Liver (tissue), 8 donors: ENCODE measurements at regions not wholly inside any gene's neighbourhood (a gene's known extent, or its start where the extent isn't known, plus 50 kb on each side); places are given as distances from the start of the nearest gene placed in this dataset.

Source experiments
- DNase-seq: peaks from one replicate; pipeline ENCODE4 v3.0.0-alpha.2; 2017; ENCODE audit warnings: low spot score
- H3K27ac ChIP-seq, 2 donors: one replicate each; pipeline ENCODE4 v1.7.0; 2013; ENCODE audit warnings: inconsistent platforms in 2 of 2, low read length in 2 of 2, control low read depth in 1 of 2, low read depth in 1 of 2, mild to moderate bottlenecking in 1 of 2
- H3K27me3 ChIP-seq, 4 donors: one replicate each; pipeline versions ENCODE4 v1.6.1 to v1.7.0; 2013; ENCODE audit warnings: low read length in 3 of 4, inconsistent platforms in 1 of 4, mild to moderate bottlenecking in 1 of 4, moderate library complexity in 1 of 4; ENCODE audit not compliant: control insufficient read depth in 4 of 4, insufficient read depth in 4 of 4
- H3K36me3 ChIP-seq, 4 donors: one replicate each; pipeline versions ENCODE4 v1.6.1 to v1.7.0; 2013; ENCODE audit warnings: low read length in 3 of 4, mild to moderate bottlenecking in 3 of 4, low read depth in 1 of 4, moderate library complexity in 1 of 4; ENCODE audit not compliant: control insufficient read depth in 4 of 4, insufficient read depth in 3 of 4
- H3K4me1 ChIP-seq, 4 donors: one replicate each; pipeline versions ENCODE4 v1.6.1 to v1.7.0; 2013; ENCODE audit warnings: low read length in 3 of 4, mild to moderate bottlenecking in 3 of 4, moderate library complexity in 1 of 4; ENCODE audit not compliant: control insufficient read depth in 4 of 4, insufficient read depth in 4 of 4
- H3K4me3 ChIP-seq, 3 donors: one replicate each; pipeline versions ENCODE4 v1.6.1 to v1.7.0; 2013; ENCODE audit warnings: low read length in 3 of 3, control low read depth in 1 of 3, low read depth in 1 of 3, mild to moderate bottlenecking in 1 of 3
- H3K9ac ChIP-seq, 2 donors: one replicate each; pipeline ENCODE4 v1.7.0; 2013; ENCODE audit warnings: low read length in 2 of 2, mild to moderate bottlenecking in 2 of 2, moderate library complexity in 2 of 2, control low read depth in 1 of 2, low read depth in 1 of 2
- H3K9me3 ChIP-seq, 4 donors: one replicate each; pipeline versions ENCODE4 v1.6.1 to v1.7.0; 2013; ENCODE audit warnings: low read length in 3 of 4; ENCODE audit not compliant: control insufficient read depth in 4 of 4
- ATF3 ChIP-seq: IDR thresholded peaks from 2 replicates; pipeline ENCODE4 v1.6.1; 2016; ENCODE audit warnings: antibody characterized with exemption
- CTCF ChIP-seq: fragments of 150-350 bp; IDR thresholded peaks from 2 replicates; pipeline ENCODE4 v1.5.1; 2017; ENCODE audit warnings: improper control_type of control experiment, low read depth, low read length; ENCODE audit not compliant: missing input control
- EGR1 ChIP-seq, 2 donors: IDR thresholded peaks; 2 replicates each; pipeline ENCODE4 v1.6.1; 2016 to 2018; ENCODE audit warnings: antibody characterized with exemption in 2 of 2, low read depth in 2 of 2
- FOXA1 ChIP-seq: IDR thresholded peaks from 2 replicates; pipeline ENCODE4 v1.6.1; 2016; ENCODE audit warnings: antibody characterized with exemption
- FOXA2 ChIP-seq: IDR thresholded peaks from 2 replicates; pipeline ENCODE4 v1.6.1; 2016; ENCODE audit warnings: antibody characterized with exemption
- GABPA ChIP-seq, 2 donors: IDR thresholded peaks in 1 of 2; conservative IDR thresholded peaks in 1 of 2; 2 replicates each; pipeline ENCODE4 v1.6.1; 2016; ENCODE audit warnings: antibody characterized with exemption in 2 of 2, mild to moderate bottlenecking in 1 of 2, moderate library complexity in 1 of 2
- HNF4A ChIP-seq, 2 donors: conservative IDR thresholded peaks; 2 replicates each; pipeline ENCODE4 v1.6.1; 2016; ENCODE audit warnings: antibody characterized with exemption in 2 of 2, mild to moderate bottlenecking in 2 of 2
- HNF4G ChIP-seq: IDR thresholded peaks from 2 replicates; pipeline ENCODE4 v1.6.1; 2016; ENCODE audit warnings: antibody characterized with exemption
- JUND ChIP-seq, 2 donors: IDR thresholded peaks; 2 replicates each; pipeline ENCODE4 v1.6.1; 2016; ENCODE audit warnings: antibody characterized with exemption in 2 of 2
- MAX ChIP-seq: IDR thresholded peaks from 2 replicates; pipeline ENCODE4 v1.6.1; 2016; ENCODE audit warnings: antibody characterized with exemption
- NR2F2 ChIP-seq: IDR thresholded peaks from 2 replicates; pipeline ENCODE4 v1.6.1; 2016; ENCODE audit warnings: antibody characterized with exemption
- RAD21 ChIP-seq, 2 donors: IDR thresholded peaks; 2 replicates each; pipeline ENCODE4 v1.6.1; 2016; ENCODE audit warnings: antibody characterized with exemption in 2 of 2, mild to moderate bottlenecking in 2 of 2
- REST ChIP-seq: IDR thresholded peaks from 2 replicates; pipeline ENCODE4 v1.6.1; 2016; ENCODE audit warnings: antibody characterized with exemption, mild to moderate bottlenecking
- RXRA ChIP-seq, 2 donors: IDR thresholded peaks; 2 replicates each; pipeline ENCODE4 v1.6.1; 2017 to 2018; ENCODE audit warnings: antibody characterized with exemption in 2 of 2, mild to moderate bottlenecking in 1 of 2
- SP1 ChIP-seq: IDR thresholded peaks from 2 replicates; pipeline ENCODE4 v1.6.1; 2018; ENCODE audit warnings: antibody characterized with exemption, mild to moderate bottlenecking
- TAF1 ChIP-seq: conservative IDR thresholded peaks from 2 replicates; pipeline ENCODE4 v1.6.1; 2016; ENCODE audit warnings: antibody characterized with exemption, mild to moderate bottlenecking
- YY1 ChIP-seq: IDR thresholded peaks from 2 replicates; pipeline ENCODE4 v1.6.1; 2016; ENCODE audit warnings: antibody characterized with exemption, mild to moderate bottlenecking
- ZBTB33 ChIP-seq: IDR thresholded peaks from 2 replicates; pipeline ENCODE4 v1.6.1; 2016; ENCODE audit warnings: antibody characterized with exemption
- WGBS: extraction: QIAGEN DNeasy Blood & Tissue Kit; methylation state at CpG from one replicate; pipeline ENCODE4 v1.1.7; 2013; 5-methylcytosine and 5-hydroxymethylcytosine counted together
- donor health status: healthy.
- donor health status: healthy.
- donor health status: healthy.
- donor health status: healthy.
- donor health status: healthy.

GRCh38 chr2:53497020-53497419, 270.6 kb upstream of the CHAC2 start:
- Histone ChIP-seq H3K27me3 (no peaks in the 10 kb centered on the region), H3K27ac (no peak overlapping the region), H3K9me3 (no peaks in the 10 kb centered on the region), H3K4me3 (no peak overlapping the region), H3K9ac (no peak overlapping the region), H3K36me3 (no peaks in the 10 kb centered on the region), H3K4me1 (peaks cover 0 to 10% (median 4%) of the 10 kb centered on the region in 4 donors)
- TF ChIP-seq FOXA1 (no peak), GABPA (IDR thresholded peaks at IDR 0.05 in 1 of 2, conservative IDR thresholded peaks at IDR 0.05 in 1 of 2) (no peak), ZBTB33 (no peak), MAX (no peak), FOXA2 (no peak), RXRA (IDR thresholded peaks at IDR 0.05) (no peak), NR2F2 (no peak), EGR1 (IDR thresholded peaks at IDR 0.05; ENCODE audit: low read depth in 2 of 2) (no peak), REST (no peak), JUND (IDR thresholded peaks at IDR 0.05) (no peak), HNF4G (no peak), HNF4A (conservative IDR thresholded peaks at IDR 0.05) (no peak), ATF3 (no peak), CTCF (no peak), TAF1 (no peak), YY1 (no peak)
- 48% methylated on average over 1 of the region's 1 CpG for WGBS
- DNase-seq, result no peak

- Histone ChIP-seq H3K36me3 (no peaks in the 10 kb centered on the region), H3K9ac (no peak overlapping the region), H3K4me3 (no peak overlapping the region), H3K4me1 (peaks cover 0 to 4% (median 4%) of the 10 kb centered on the region in 4 donors), H3K9me3 (no peaks in the 10 kb centered on the region), H3K27me3 (no peaks in the 10 kb centered on the region), H3K27ac (no peak overlapping the region)
- no peak for DNase-seq
- TF ChIP-seq HNF4G, result no peak
- no peak for TF ChIP-seq GABPA (IDR thresholded peaks at IDR 0.05 in 1 of 2, conservative IDR thresholded peaks at IDR 0.05 in 1 of 2)
- no peak for TF ChIP-seq CTCF
- no peak for TF ChIP-seq MAX
- TF ChIP-seq FOXA1, result no peak
- TF ChIP-seq ZBTB33, result no peak
- TF ChIP-seq NR2F2, result no peak
- no peak for TF ChIP-seq HNF4A (conservative IDR thresholded peaks at IDR 0.05)
- TF ChIP-seq JUND (IDR thresholded peaks at IDR 0.05), result no peak
- TF ChIP-seq TAF1, result no peak
- no peak for TF ChIP-seq RXRA (IDR thresholded peaks at IDR 0.05)
- TF ChIP-seq SP1, result no peak
- TF ChIP-seq ATF3, result no peak
- TF ChIP-seq RAD21 (IDR thresholded peaks at IDR 0.05), result no peak
- no peak for TF ChIP-seq EGR1 (IDR thresholded peaks at IDR 0.05; ENCODE audit: low read depth in 2 of 2)
These were observed 274.4 kb upstream of the CHAC2 start for GRCh38 chr2:53493210-53493609.
